RWPE1 (cell line): ENCODE measurements at regions not wholly inside any gene's neighbourhood (a gene's known extent, or its start where the extent isn't known, plus 50 kb on each side); places are given as distances from the start of the nearest gene placed in this dataset.

ENCODE experiments used
- CTCF ChIA-PET: fragments of 350-600 bp; sonication (Branson Sonifier 250); formaldehyde crosslinking; extraction: SDS; loops from one replicate; lab custom pipeline; 2021; lab: Yijun Ruan, JAX
- POLR2A ChIA-PET: fragments of 400-600 bp; formaldehyde crosslinking; extraction: SDS; loops from one replicate; lab custom pipeline; 2020; ENCODE audit warnings: antibody characterized with exemption; ENCODE audit not compliant: low non-redundant PET; lab: Yijun Ruan, JAX
- DNase-seq: peaks from one replicate; pipeline ENCODE4 v3.0.0; 2012; ENCODE audit warnings: low spot score
- H3K27ac ChIP-seq: fragments of 450-650 bp; 2 replicates; pipeline ENCODE4 v1.5.1; 2017
- CTCF ChIP-seq: fragments of 450-650 bp; conservative IDR thresholded peaks from 2 replicates; pipeline ENCODE4 v1.5.1; 2017; ENCODE audit warnings: low read depth, mild to moderate bottlenecking

GRCh38 chr14:30158299-30158698, 230.7 kb upstream of the PRKD1 start:
- no peak for TF ChIP-seq CTCF
- ChIA-PET POLR2A (no interaction called here), CTCF (interaction anchor here (0.6 kb wide), 1 partner anchor 1116 kb away, joined by 3 read pairs; no protein-coding TSS in a partner anchor)
- DNase-seq = no peak
- no peak overlapping the region for H3K27ac ChIP-seq

- CTCF ChIA-PET = no interaction called here
- POLR2A ChIA-PET = no interaction called here
- no peak overlapping the region for H3K27ac ChIP-seq
- DNase-seq = no peak
- no peak for TF ChIP-seq CTCF
Observed at GRCh38 chr14:30159374-30159773, 231.7 kb upstream of the PRKD1 start.

- CTCF ChIA-PET = interaction anchor here (0.6 kb wide), 1 partner anchor 105 kb away, joined by 3 read pairs; no protein-coding TSS in a partner anchor
- H3K27ac ChIP-seq = no peak overlapping the region
- POLR2A ChIA-PET = no interaction called here
- no peak for TF ChIP-seq CTCF
- no peak for DNase-seq
Observed at GRCh38 chr14:30160608-30161007, 233.0 kb upstream of the PRKD1 start.

- POLR2A ChIA-PET = no interaction called here
- TF ChIP-seq CTCF = no peak
- CTCF ChIA-PET = no interaction called here
Observed at GRCh38 chr14:30162066-30162465, 234.4 kb upstream of the PRKD1 start.

GRCh38 chr14:30165255-30165654, 237.6 kb upstream of the PRKD1 start:
- no peak for DNase-seq
- H3K27ac ChIP-seq = no peak overlapping the region
- ChIA-PET POLR2A (no interaction called here), CTCF (no interaction called here)
- no peak for TF ChIP-seq CTCF

More at GRCh38 chr14:30162066-30162465, 234.4 kb upstream of the PRKD1 start:
- no peak for DNase-seq
- H3K27ac ChIP-seq = no peak overlapping the region

- H3K27ac ChIP-seq = no peak overlapping the region
- CTCF ChIA-PET = no interaction called here
- POLR2A ChIA-PET = no interaction called here
- no peak for DNase-seq
- TF ChIP-seq CTCF = no peak
Observed at GRCh38 chr14:30177781-30178180, 250.1 kb upstream of the PRKD1 start.
